MM.1S (cell line): ENCODE measurements at regions not wholly inside any gene's neighbourhood (a gene's known extent, or its start where the extent isn't known, plus 50 kb on each side); places are given as distances from the start of the nearest gene placed in this dataset.

Experiments used
- EZH2 ChIP-seq: fragments of 300-600 bp; sonication (generic); optimal IDR thresholded peaks from 2 replicates; pipeline ENCODE3; 2017; ENCODE audit warnings: low read depth, mild to moderate bottlenecking, antibody characterized with exemption, low read length, mixed read lengths
- EZH2phosphoT487 ChIP-seq: fragments of 300-600 bp; sonication (generic); IDR thresholded peaks from 2 replicates; pipeline ENCODE4 v1.6.1; 2018; ENCODE audit warnings: antibody characterized with exemption, low read length
- TF ChIP-seq, protein P1 (sequence below): fragments of 300-600 bp; sonication (generic); IDR thresholded peaks from 2 replicates; pipeline ENCODE4 v1.5.1; 2016; ENCODE audit warnings: antibody characterized with exemption, low read length, mixed read lengths

DNA sequence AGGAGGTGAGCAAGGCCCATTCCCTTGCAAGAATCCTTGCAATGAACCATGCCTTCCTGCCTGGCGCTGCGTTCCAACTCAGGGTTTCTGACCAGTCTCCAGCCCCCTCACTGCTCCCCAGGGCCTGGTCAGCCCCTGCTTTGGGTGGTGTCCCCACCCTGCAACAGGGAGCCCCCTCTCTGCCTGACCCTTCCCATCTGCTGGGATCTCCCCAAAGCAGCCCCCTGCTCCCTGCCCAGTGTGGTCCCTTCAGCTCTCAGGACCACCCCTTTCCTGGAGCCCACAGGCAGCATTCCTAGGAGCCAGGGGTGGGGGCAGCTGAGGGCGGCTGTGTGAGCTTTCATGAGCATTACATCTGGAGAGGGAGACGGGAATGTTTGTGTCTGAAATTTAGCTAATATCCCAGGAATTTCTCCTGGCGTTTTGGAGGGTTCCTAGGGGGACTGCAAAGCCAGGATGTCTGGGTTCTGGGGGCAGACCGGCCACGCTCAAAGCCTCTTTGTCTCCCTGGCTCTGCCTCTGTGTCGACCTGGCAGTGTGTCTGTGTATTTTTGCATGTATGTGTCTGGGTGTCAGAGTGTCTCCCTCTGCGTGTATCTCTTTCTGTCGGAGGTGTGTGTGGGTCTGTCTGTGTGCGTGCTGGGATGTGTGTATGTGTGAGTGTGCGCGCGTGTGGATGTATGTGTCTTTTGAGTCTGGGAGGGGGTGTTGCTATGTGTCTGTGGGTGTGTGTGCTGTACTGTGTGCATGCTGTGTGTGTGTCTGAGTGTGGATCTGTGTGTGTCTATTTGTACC, 300.5 kb upstream of the ZMIZ1 start:
- TF ChIP-seq, protein P1, sequence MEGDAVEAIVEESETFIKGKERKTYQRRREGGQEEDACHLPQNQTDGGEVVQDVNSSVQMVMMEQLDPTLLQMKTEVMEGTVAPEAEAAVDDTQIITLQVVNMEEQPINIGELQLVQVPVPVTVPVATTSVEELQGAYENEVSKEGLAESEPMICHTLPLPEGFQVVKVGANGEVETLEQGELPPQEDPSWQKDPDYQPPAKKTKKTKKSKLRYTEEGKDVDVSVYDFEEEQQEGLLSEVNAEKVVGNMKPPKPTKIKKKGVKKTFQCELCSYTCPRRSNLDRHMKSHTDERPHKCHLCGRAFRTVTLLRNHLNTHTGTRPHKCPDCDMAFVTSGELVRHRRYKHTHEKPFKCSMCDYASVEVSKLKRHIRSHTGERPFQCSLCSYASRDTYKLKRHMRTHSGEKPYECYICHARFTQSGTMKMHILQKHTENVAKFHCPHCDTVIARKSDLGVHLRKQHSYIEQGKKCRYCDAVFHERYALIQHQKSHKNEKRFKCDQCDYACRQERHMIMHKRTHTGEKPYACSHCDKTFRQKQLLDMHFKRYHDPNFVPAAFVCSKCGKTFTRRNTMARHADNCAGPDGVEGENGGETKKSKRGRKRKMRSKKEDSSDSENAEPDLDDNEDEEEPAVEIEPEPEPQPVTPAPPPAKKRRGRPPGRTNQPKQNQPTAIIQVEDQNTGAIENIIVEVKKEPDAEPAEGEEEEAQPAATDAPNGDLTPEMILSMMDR: no peak
- no peak for TF ChIP-seq EZH2
- no peak for TF ChIP-seq EZH2phosphoT487
